Fibroblast of lung (primary cell): ENCODE measurements at regions not wholly inside any gene's neighbourhood (a gene's known extent, or its start where the extent isn't known, plus 50 kb on each side); places are given as distances from the start of the nearest gene placed in this dataset.

Experiments
- DNase-seq, 2 donors: peaks; one replicate each; pipeline versions ENCODE4 v3.0.0 to v3.0.0-alpha.2; 2010; ENCODE audit warnings: low read depth in 2 of 2
- H2AFZ ChIP-seq: 2 replicates; pipeline ENCODE4 v1.5.1; 2012; ENCODE audit warnings: low read length, control low read depth, inconsistent platforms
- H3K27ac ChIP-seq: 2 replicates; pipeline ENCODE4 v1.5.1; 2011; ENCODE audit warnings: low read length, control low read depth; ENCODE audit not compliant: insufficient read depth
- H3K27me3 ChIP-seq: 2 replicates; pipeline ENCODE4 v1.5.1; 2011; ENCODE audit warnings: mild to moderate bottlenecking, low read length; ENCODE audit not compliant: control insufficient read depth, insufficient read depth
- H3K36me3 ChIP-seq: 2 replicates; pipeline ENCODE4 v1.5.1; 2011; ENCODE audit warnings: low read length; ENCODE audit not compliant: control insufficient read depth, insufficient read depth
- H3K4me1 ChIP-seq: 2 replicates; pipeline ENCODE4 v1.5.1; 2011; ENCODE audit warnings: low read length; ENCODE audit not compliant: control insufficient read depth, insufficient read depth; ENCODE audit errors: extremely low read depth
- H3K4me2 ChIP-seq: 2 replicates; pipeline ENCODE4 v1.5.1; 2011; ENCODE audit warnings: low read length, control low read depth; ENCODE audit not compliant: insufficient read depth; ENCODE audit errors: extremely low read depth
- H3K4me3 ChIP-seq, 4 experiments: fragments of 200-600 bp in 1 of 4; sonication (generic) in 1 of 4; replicated peaks in 1 of 4; 2 replicates each; pipeline ENCODE4 v1.5.1; 2011 to 2016; ENCODE audit warnings: low read length in 4 of 4, low read depth in 3 of 4, mild to moderate bottlenecking in 3 of 4, control low read depth in 2 of 4, inconsistent platforms in 1 of 4, mixed read lengths in 1 of 4; ENCODE audit not compliant: insufficient read depth in 1 of 4; ENCODE audit errors: control extremely low read depth in 1 of 4
- H3K79me2 ChIP-seq: 2 replicates; pipeline ENCODE4 v1.5.1; 2012; ENCODE audit warnings: mild to moderate bottlenecking, low read length, inconsistent platforms; ENCODE audit not compliant: control insufficient read depth, insufficient read depth
- H3K9ac ChIP-seq: 2 replicates; pipeline ENCODE4 v1.5.1; 2011; ENCODE audit warnings: mild to moderate bottlenecking, low read length, control low read depth; ENCODE audit not compliant: insufficient read depth
- H3K9me3 ChIP-seq: 2 replicates; pipeline ENCODE4 v1.5.1; 2012; ENCODE audit warnings: low read depth, low read length; ENCODE audit not compliant: control insufficient read depth, insufficient read depth
- H4K20me1 ChIP-seq: 2 replicates; pipeline ENCODE4 v1.5.1; 2011; ENCODE audit warnings: low read length; ENCODE audit not compliant: control insufficient read depth, insufficient read depth; ENCODE audit errors: extremely low read depth
- CTCF ChIP-seq, 2 donors: IDR thresholded peaks in 1 of 2; conservative IDR thresholded peaks in 1 of 2; 1 replicate in 1 of 2; 2 replicates in 1 of 2; pipeline ENCODE4 v1.5.1; 2011 to 2012; ENCODE audit warnings: low read length in 2 of 2, control low read depth in 1 of 2, inconsistent platforms in 1 of 2, low read depth in 1 of 2, mild to moderate bottlenecking in 1 of 2
- EZH2 ChIP-seq: IDR thresholded peaks from 2 replicates; pipeline ENCODE4 v1.5.1; 2012; ENCODE audit warnings: low read length, control low read depth, mild to moderate bottlenecking; ENCODE audit errors: missing control alignments

GRCh38 chr14:88940671-88941070 is 116.2 kb downstream of the TTC8 start:
- Histone ChIP-seq H3K27me3 (peaks cover 3% of the 10 kb centered on the region), H3K4me3 (no peak overlapping the region), H3K36me3 (no peaks in the 10 kb centered on the region), H2AFZ (no peak overlapping the region), H3K9ac (no peak overlapping the region), H3K4me2 (no peak overlapping the region), H3K4me1 (no peaks in the 10 kb centered on the region), H3K27ac (no peak overlapping the region), H3K79me2 (no peaks in the 10 kb centered on the region), H4K20me1 (no peaks in the 10 kb centered on the region), H3K9me3 (no peaks in the 10 kb centered on the region)
- no peak for TF ChIP-seq CTCF (conservative IDR thresholded peaks at IDR 0.05 in 1 of 2, IDR thresholded peaks at IDR 0.05 in 1 of 2; ENCODE audit: low read depth in 1 of 2, low read length in 2 of 2)
- TF ChIP-seq EZH2: no peak
- DNase-seq: no peak

- no peaks in the 10 kb centered on the region for H3K9me3 ChIP-seq
- DNase-seq: no peak
- H3K27ac ChIP-seq: no peak overlapping the region
- H3K36me3 ChIP-seq: no peaks in the 10 kb centered on the region
- H3K4me2 ChIP-seq: no peak overlapping the region
- H3K27me3 ChIP-seq: peaks cover 3% of the 10 kb centered on the region
- H3K9ac ChIP-seq: no peak overlapping the region
- no peaks in the 10 kb centered on the region for H3K79me2 ChIP-seq
- H2AFZ ChIP-seq: no peak overlapping the region
- no peaks in the 10 kb centered on the region for H3K4me1 ChIP-seq
- TF ChIP-seq CTCF (conservative IDR thresholded peaks at IDR 0.05 in 1 of 2, IDR thresholded peaks at IDR 0.05 in 1 of 2; ENCODE audit: low read depth in 1 of 2, low read length in 2 of 2) (no peak), EZH2 (no peak)
- no peak overlapping the region for H3K4me3 ChIP-seq
- H4K20me1 ChIP-seq: no peaks in the 10 kb centered on the region
Observed at GRCh38 chr14:88941414-88941813, 117.0 kb downstream of the TTC8 start.

- Histone ChIP-seq H2AFZ (no peak overlapping the region), H3K36me3 (no peaks in the 10 kb centered on the region), H3K4me3 (no peak overlapping the region), H3K4me2 (no peak overlapping the region), H4K20me1 (no peaks in the 10 kb centered on the region), H3K9ac (no peak overlapping the region), H3K79me2 (no peaks in the 10 kb centered on the region), H3K27ac (no peak overlapping the region), H3K9me3 (no peaks in the 10 kb centered on the region), H3K27me3 (peaks cover 6% of the 10 kb centered on the region), H3K4me1 (no peaks in the 10 kb centered on the region)
- no peak for TF ChIP-seq EZH2
- no peak for TF ChIP-seq CTCF (conservative IDR thresholded peaks at IDR 0.05 in 1 of 2, IDR thresholded peaks at IDR 0.05 in 1 of 2; ENCODE audit: low read depth in 1 of 2, low read length in 2 of 2)
- peak in 1 of 2 donors; percentile 9 for DNase-seq
Observed at GRCh38 chr14:88947646-88948598, 123.5 kb downstream of the TTC8 start.
